Nephron (organoid): ENCODE measurements at regions not wholly inside any gene's neighbourhood (a gene's known extent, or its start where the extent isn't known, plus 50 kb on each side); places are given as distances from the start of the nearest gene placed in this dataset.
A peak's percentile ranks its signal among the peaks of the same experiment; 100 is the strongest.

ENCODE experiments used
- H3K27ac Mint-ChIP-seq, 3 experiments: 2 replicates each; pipeline ENCODE4 v1.8.0; 2020; ENCODE audit warnings: mixed read lengths in 3 of 3, mild to moderate bottlenecking in 2 of 3, moderate library complexity in 1 of 3
- H3K27me3 Mint-ChIP-seq: 2 replicates; pipeline ENCODE4 v1.8.0; 2021; ENCODE audit warnings: low read depth, mild to moderate bottlenecking, moderate library complexity, mixed read lengths
- H3K36me3 Mint-ChIP-seq: 2 replicates; pipeline ENCODE4 v1.8.0; 2020; ENCODE audit warnings: low read depth, mixed read lengths
- H3K4me1 Mint-ChIP-seq: 2 replicates; pipeline ENCODE4 v1.8.0; 2020; ENCODE audit warnings: mixed read lengths
- H3K4me3 Mint-ChIP-seq, 3 experiments: 2 replicates each; pipeline ENCODE4 v1.8.0; 2020; ENCODE audit warnings: mild to moderate bottlenecking in 3 of 3, mixed read lengths in 3 of 3, moderate library complexity in 2 of 3
- H3K9me3 Mint-ChIP-seq: 2 replicates; pipeline ENCODE4 v1.8.0; 2020; ENCODE audit warnings: mixed read lengths
- CTCF ChIP-seq, 3 experiments: fragments of 200-600 bp; sonication (generic); IDR thresholded peaks; one replicate each; pipeline ENCODE4 v1.5.0; 2021; ENCODE audit warnings: antibody characterized with exemption in 3 of 3; ENCODE audit not compliant: unreplicated experiment in 3 of 3

- no peak overlapping the region for H3K4me3 Mint-ChIP-seq
Measured at GRCh38 chr7:41421056-41421455, 281.8 kb downstream of the INHBA start.

GRCh38 chr7:41420421-41420820, 282.5 kb downstream of the INHBA start:
- H3K4me1 Mint-ChIP-seq: peaks cover 8% of the 10 kb centered on the region
- no peak overlapping the region for H3K27ac Mint-ChIP-seq
- TF ChIP-seq CTCF (IDR thresholded peaks at IDR 0.05; ENCODE audit: unreplicated experiment in 3 of 3): no peak
- no peaks in the 10 kb centered on the region for H3K27me3 Mint-ChIP-seq
- no peaks in the 10 kb centered on the region for H3K9me3 Mint-ChIP-seq
- H3K4me3 Mint-ChIP-seq: no peak overlapping the region
- no peaks in the 10 kb centered on the region for H3K36me3 Mint-ChIP-seq

More at GRCh38 chr7:41421056-41421455, 281.8 kb downstream of the INHBA start:
- Mint-ChIP-seq H3K36me3 (no peaks in the 10 kb centered on the region), H3K4me1 (peaks cover 3% of the 10 kb centered on the region), H3K27me3 (no peaks in the 10 kb centered on the region), H3K27ac (no peak overlapping the region), H3K9me3 (no peaks in the 10 kb centered on the region)
- no peak for TF ChIP-seq CTCF (IDR thresholded peaks at IDR 0.05; ENCODE audit: unreplicated experiment in 3 of 3)

- H3K4me1 Mint-ChIP-seq: peaks cover 8% of the 10 kb centered on the region
- peaks cover 7% of the 10 kb centered on the region for H3K9me3 Mint-ChIP-seq
- no peak for TF ChIP-seq CTCF (IDR thresholded peaks at IDR 0.05; ENCODE audit: unreplicated experiment in 3 of 3)
- no peak overlapping the region for H3K4me3 Mint-ChIP-seq
- no peak overlapping the region for H3K27ac Mint-ChIP-seq
- no peaks in the 10 kb centered on the region for H3K36me3 Mint-ChIP-seq
- H3K27me3 Mint-ChIP-seq: no peaks in the 10 kb centered on the region
Measured at GRCh38 chr7:41418337-41418736, 284.6 kb downstream of the INHBA start.

- Mint-ChIP-seq H3K4me1 (peaks cover 8% of the 10 kb centered on the region), H3K4me3 (no peak overlapping the region), H3K9me3 (peaks cover 14% of the 10 kb centered on the region), H3K27me3 (no peaks in the 10 kb centered on the region), H3K27ac (peak overlapping the region; percentile 20 to 77 (median 63)), H3K36me3 (no peaks in the 10 kb centered on the region)
- TF ChIP-seq CTCF (IDR thresholded peaks at IDR 0.05; ENCODE audit: unreplicated experiment in 3 of 3): no peak
Measured at GRCh38 chr7:41416208-41416595, 286.7 kb downstream of the INHBA start.

- peaks cover 8% of the 10 kb centered on the region for H3K4me1 Mint-ChIP-seq
- H3K4me3 Mint-ChIP-seq: no peak overlapping the region
- H3K9me3 Mint-ChIP-seq: peaks cover 14% of the 10 kb centered on the region
- TF ChIP-seq CTCF (IDR thresholded peaks at IDR 0.05; ENCODE audit: unreplicated experiment in 3 of 3): no peak
- H3K27ac Mint-ChIP-seq: peak overlapping the region; percentile 20 to 77 (median 63)
- no peaks in the 10 kb centered on the region for H3K27me3 Mint-ChIP-seq
- H3K36me3 Mint-ChIP-seq: no peaks in the 10 kb centered on the region
Measured at GRCh38 chr7:41415471-41416207, 287.3 kb downstream of the INHBA start.

- H3K4me3 Mint-ChIP-seq: no peak overlapping the region
- no peak for TF ChIP-seq CTCF (IDR thresholded peaks at IDR 0.05; ENCODE audit: unreplicated experiment in 3 of 3)
- H3K36me3 Mint-ChIP-seq: no peaks in the 10 kb centered on the region
- no peak overlapping the region for H3K27ac Mint-ChIP-seq
- H3K4me1 Mint-ChIP-seq: peaks cover 8% of the 10 kb centered on the region
- no peaks in the 10 kb centered on the region for H3K27me3 Mint-ChIP-seq
- H3K9me3 Mint-ChIP-seq: peaks cover 14% of the 10 kb centered on the region
Measured at GRCh38 chr7:41415051-41415450, 287.8 kb downstream of the INHBA start.
